IMR-90 (cell line): ENCODE measurements at regions not wholly inside any gene's neighbourhood (a gene's known extent, or its start where the extent isn't known, plus 50 kb on each side); places are given as distances from the start of the nearest gene placed in this dataset.

Source experiments
- ATAC-seq: fragments of 200-7000 bp; cut with Tn5 transposase; 2 replicates; pipeline ENCODE4 v1.9.1; 2020; ENCODE audit warnings: low read depth, mild to moderate bottlenecking, moderate library complexity
- BruUV-seq: library from RNA; stranded (reverse); fragments of 400-500 nt; replicated peaks from 2 replicates; lab custom pipeline; 2021; lab: Mats Ljungman, UMichigan
- CTCF ChIA-PET: fragments of 300-600 bp; formaldehyde crosslinking; extraction: SDS; loops from one replicate; lab custom pipeline; 2021; ENCODE audit warnings: antibody characterized with exemption; lab: Yijun Ruan, JAX
- POLR2A ChIA-PET: fragments of 300-600 bp; sonication (Branson Sonifier 250); formaldehyde crosslinking; loops from one replicate; lab custom pipeline; 2022; ENCODE audit warnings: antibody characterized with exemption; ENCODE audit not compliant: unreplicated experiment; lab: Charles Lee
- DNase-seq: peaks from one replicate; pipeline ENCODE4 v3.0.0; 2013
- H2AFZ ChIP-seq: replicated peaks from 2 replicates; pipeline ENCODE3; 2013; ENCODE audit warnings: low read length, mild to moderate bottlenecking; ENCODE audit not compliant: poor library complexity
- H2AK5ac ChIP-seq: 2 replicates; pipeline ENCODE4 v1.6.1; 2013; ENCODE audit warnings: low read depth, low read length, inconsistent platforms
- H2AK9ac ChIP-seq: replicated peaks from 2 replicates; pipeline ENCODE3; 2013; ENCODE audit warnings: mild to moderate bottlenecking, low read depth, low read length, moderate library complexity; ENCODE audit not compliant: poor library complexity
- H2BK120ac ChIP-seq: 2 replicates; pipeline ENCODE4 v1.6.1; 2013; ENCODE audit warnings: low read depth, low read length, inconsistent platforms
- H2BK15ac ChIP-seq: 3 replicates; pipeline ENCODE4 v1.6.1; 2013; ENCODE audit warnings: low read depth, low read length, inconsistent platforms
- H2BK20ac ChIP-seq: 2 replicates; pipeline ENCODE4 v1.6.1; 2013; ENCODE audit warnings: low read depth, mild to moderate bottlenecking, inconsistent platforms, low read length, moderate library complexity
- H2BK5ac ChIP-seq: 2 replicates; pipeline ENCODE4 v1.6.1; 2013; ENCODE audit warnings: mild to moderate bottlenecking, low read depth, low read length, inconsistent platforms; ENCODE audit not compliant: poor library complexity, severe bottlenecking
- H3K14ac ChIP-seq: replicated peaks from 2 replicates; pipeline ENCODE4 v1.6.1; 2013; ENCODE audit warnings: low read depth, low read length, inconsistent platforms
- H3K18ac ChIP-seq: 2 replicates; pipeline ENCODE4 v1.6.1; 2013; ENCODE audit warnings: low read depth, low read length, control low read depth
- H3K23ac ChIP-seq: 2 replicates; pipeline ENCODE4 v1.6.1; 2013; ENCODE audit warnings: low read depth, low read length, inconsistent platforms
- H3K27ac ChIP-seq: 2 replicates; pipeline ENCODE4 v1.5.1; 2013; ENCODE audit warnings: mild to moderate bottlenecking, control low read depth, low read length; ENCODE audit not compliant: insufficient read depth
- H3K27me3 ChIP-seq: 2 replicates; pipeline ENCODE4 v1.6.1; 2013; ENCODE audit warnings: low read length; ENCODE audit not compliant: control insufficient read depth, insufficient read depth
- H3K36me3 ChIP-seq: 2 replicates; pipeline ENCODE4 v1.6.1; 2013; ENCODE audit warnings: low read length, mixed read lengths; ENCODE audit not compliant: control insufficient read depth, insufficient read depth
- H3K4ac ChIP-seq: 2 replicates; pipeline ENCODE4 v1.6.1; 2013; ENCODE audit warnings: low read depth, low read length, inconsistent platforms
- H3K4me1 ChIP-seq: 2 replicates; pipeline ENCODE4 v1.6.1; 2013; ENCODE audit warnings: low read length, mixed read lengths; ENCODE audit not compliant: control insufficient read depth, insufficient read depth
- H3K4me2 ChIP-seq: 2 replicates; pipeline ENCODE4 v1.6.1; 2013; ENCODE audit warnings: low read depth, mild to moderate bottlenecking, control low read depth, low read length, moderate library complexity
- H3K4me3 ChIP-seq: 2 replicates; pipeline ENCODE4 v1.5.1; 2013; ENCODE audit warnings: low read depth, mild to moderate bottlenecking, control low read depth, low read length, moderate library complexity; ENCODE audit not compliant: insufficient read depth
- H3K56ac ChIP-seq: 2 replicates; pipeline ENCODE4 v1.6.1; 2013; ENCODE audit warnings: low read length, inconsistent platforms; ENCODE audit not compliant: insufficient read depth; ENCODE audit errors: extremely low read depth
- H3K79me1 ChIP-seq, 2 experiments: 2 replicates each; pipeline ENCODE4 v1.6.1; 2013; ENCODE audit warnings: low read length in 2 of 2, inconsistent platforms in 1 of 2, low read depth in 1 of 2
- H3K9ac ChIP-seq: 2 replicates; pipeline ENCODE4 v1.6.1; 2013; ENCODE audit warnings: low read depth, low read length, control low read depth
- H3K9me1 ChIP-seq: 2 replicates; pipeline ENCODE4 v1.6.1; 2013; ENCODE audit warnings: low read length, inconsistent platforms; ENCODE audit not compliant: insufficient read depth
- H3K9me3 ChIP-seq: 2 replicates; pipeline ENCODE4 v1.6.1; 2013; ENCODE audit warnings: low read length; ENCODE audit not compliant: control insufficient read depth, insufficient read depth
- H4K20me1 ChIP-seq: 2 replicates; pipeline ENCODE4 v1.6.1; 2013; ENCODE audit warnings: low read length, inconsistent platforms; ENCODE audit not compliant: insufficient read depth
- H4K5ac ChIP-seq: 2 replicates; pipeline ENCODE4 v1.6.1; 2013; ENCODE audit warnings: mild to moderate bottlenecking, low read depth, low read length, control low read depth
- H4K8ac ChIP-seq, 2 experiments: 2 replicates each; pipeline ENCODE4 v1.6.1; 2013; ENCODE audit warnings: low read depth in 2 of 2, low read length in 2 of 2, control low read depth in 1 of 2, inconsistent platforms in 1 of 2
- H4K91ac ChIP-seq: 2 replicates; pipeline ENCODE4 v1.6.1; 2013; ENCODE audit warnings: low read depth, low read length, inconsistent platforms; ENCODE audit not compliant: insufficient read depth
- BHLHE40 ChIP-seq: fragments of 150-350 bp; IDR thresholded peaks from 2 replicates; pipeline ENCODE4 v1.6.1; 2016; ENCODE audit warnings: mild to moderate bottlenecking, low read depth, low read length
- CEBPB ChIP-seq: IDR thresholded peaks from 2 replicates; pipeline ENCODE4 v1.6.1; 2012; ENCODE audit warnings: low read depth, low read length, improper control_type of control experiment
- CHD1 ChIP-seq: IDR thresholded peaks from 2 replicates; pipeline ENCODE4 v1.6.1; 2012; ENCODE audit warnings: low read depth, low read length, improper control_type of control experiment
- CTCF ChIP-seq: conservative IDR thresholded peaks from 2 replicates; pipeline ENCODE4 v1.5.1; 2012; ENCODE audit warnings: mild to moderate bottlenecking, low read depth, low read length, improper control_type of control experiment
- FOS ChIP-seq: fragments of 150-350 bp; IDR thresholded peaks from 2 replicates; pipeline ENCODE4 v1.6.1; 2016; ENCODE audit warnings: low read depth, low read length
- MAFK ChIP-seq: IDR thresholded peaks from 2 replicates; pipeline ENCODE4 v1.6.1; 2012; ENCODE audit warnings: low read depth, low read length, improper control_type of control experiment
- MAZ ChIP-seq: IDR thresholded peaks from 2 replicates; pipeline ENCODE4 v1.6.1; 2012; ENCODE audit warnings: low read depth, mild to moderate bottlenecking, low read length, improper control_type of control experiment, moderate library complexity, borderline replicate concordance
- MXI1 ChIP-seq: IDR thresholded peaks from 2 replicates; pipeline ENCODE4 v1.6.1; 2012; ENCODE audit warnings: low read depth, mild to moderate bottlenecking, low read length, moderate library complexity, borderline replicate concordance
- NFE2L2 ChIP-seq: fragments of 150-350 bp; IDR thresholded peaks from 2 replicates; pipeline ENCODE4 v1.6.1; 2016; ENCODE audit warnings: low read depth, mild to moderate bottlenecking, low read length
- POLR2A ChIP-seq: IDR thresholded peaks from 2 replicates; pipeline ENCODE4 v1.6.1; 2012; ENCODE audit warnings: mild to moderate bottlenecking, low read depth, low read length
- RAD21 ChIP-seq: IDR thresholded peaks from 2 replicates; pipeline ENCODE4 v1.6.1; 2012; ENCODE audit warnings: low read length, improper control_type of control experiment
- RCOR1 ChIP-seq: IDR thresholded peaks from 2 replicates; pipeline ENCODE4 v1.6.1; 2012; ENCODE audit warnings: mild to moderate bottlenecking, low read length, improper control_type of control experiment; ENCODE audit not compliant: insufficient replicate concordance
- RFX5 ChIP-seq: IDR thresholded peaks from 2 replicates; pipeline ENCODE4 v1.8.0; 2012; ENCODE audit warnings: low read depth, mild to moderate bottlenecking, low read length, moderate library complexity
- SMC3 ChIP-seq: fragments of 150-350 bp; IDR thresholded peaks from 2 replicates; pipeline ENCODE4 v1.6.1; 2016; ENCODE audit warnings: low read depth, mild to moderate bottlenecking, antibody characterized with exemption, low read length, moderate library complexity
- USF2 ChIP-seq: fragments of 150-350 bp; IDR thresholded peaks from 2 replicates; pipeline ENCODE4 v1.6.1; 2017; ENCODE audit warnings: mild to moderate bottlenecking, antibody characterized with exemption, low read length, low read depth
- WGBS, 2 experiments: methylation state at CpG; one replicate each; pipeline versions ENCODE4 v1.1.5 to v1.1.7; 2013; ENCODE audit warnings: missing lambda C conversion rate in 2 of 2; ENCODE audit not compliant: insufficient read length in 1 of 2; ENCODE audit errors: extremely low coverage in 2 of 2; 5-methylcytosine and 5-hydroxymethylcytosine counted together
- dilution Hi-C: fragments of 300-500 bp; cut with HindIII; formaldehyde crosslinking; loops from one replicate; pipeline ENCODE4 v1.14.3; 2018; ENCODE audit warnings: low sequenced_read_pairs; ENCODE audit not compliant: unreplicated experiment
- in situ Hi-C: fragments of 300-500 bp; cut with MboI; formaldehyde crosslinking; loops from 3 replicates; pipeline ENCODE4 v1.14.3; 2019; ENCODE audit warnings: low sequenced_read_pairs, inconsistent platforms, mixed read lengths
- intact Hi-C: fragments of 100-400 bp; cut with micrococcal nuclease; formaldehyde crosslinking; loops from 2 replicates; pipeline ENCODE4 v1.10.0; 2022
- TF ChIP-seq, protein P1 (sequence below): fragments of 150-350 bp; IDR thresholded peaks from 2 replicates; pipeline ENCODE4 v1.6.1; 2016; ENCODE audit warnings: low read depth, mild to moderate bottlenecking, low read length, moderate library complexity, borderline replicate concordance

DNA sequence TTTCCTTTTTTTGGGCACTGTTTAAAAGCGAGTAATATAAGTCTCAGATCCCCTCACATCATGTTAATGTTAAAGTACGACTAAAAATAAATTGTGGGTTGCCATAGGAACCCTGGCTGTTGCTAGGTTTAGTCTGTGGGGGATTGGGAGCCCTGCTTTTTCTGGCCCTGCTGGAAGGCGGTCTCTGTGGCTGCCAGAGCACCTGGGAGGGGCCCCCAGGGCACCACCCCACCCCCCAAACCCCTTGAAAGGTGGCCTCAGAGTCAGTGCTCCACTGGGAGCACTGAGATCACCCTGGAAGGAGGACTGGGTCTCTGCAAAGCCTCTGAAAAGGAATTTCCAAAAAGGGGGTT lies 66.2 kb upstream of the NEURL1B start:
- Histone ChIP-seq H3K4me2 (no peak overlapping the region), H4K8ac (no peak overlapping the region), H3K4ac (no peak overlapping the region), H4K91ac (no peak overlapping the region), H2BK5ac (no peak overlapping the region), H3K9ac (no peak overlapping the region), H3K9me3 (peaks cover 8% of the 10 kb centered on the region; the same call in 1 of the 2 replicates), H3K27ac (no peak overlapping the region), H3K56ac (no peak overlapping the region), H3K9me1 (no peaks in the 10 kb centered on the region; the same call in 1 of the 2 replicates), H2AFZ (no peak overlapping the region), H2BK20ac (no peak overlapping the region), H4K20me1 (no peaks in the 10 kb centered on the region), H3K4me1 (no peaks in the 10 kb centered on the region), H3K36me3 (no peaks in the 10 kb centered on the region), H2AK5ac (no peak overlapping the region), H3K79me1 (no peaks in the 10 kb centered on the region), H4K5ac (no peak overlapping the region), H3K23ac (no peak overlapping the region), H3K14ac (no peak overlapping the region), H3K18ac (no peak overlapping the region), H2BK15ac (no peak overlapping the region), H3K27me3 (peaks cover 80% of the 10 kb centered on the region), H3K4me3 (no peak overlapping the region), H2BK120ac (no peak overlapping the region), H2AK9ac (no peak overlapping the region)
- ChIA-PET POLR2A (no interaction called here), CTCF (no interaction called here)
- ATAC-seq, result no peak
- no peak for TF ChIP-seq SMC3
- TF ChIP-seq FOS, result no peak
- TF ChIP-seq, protein P1, sequence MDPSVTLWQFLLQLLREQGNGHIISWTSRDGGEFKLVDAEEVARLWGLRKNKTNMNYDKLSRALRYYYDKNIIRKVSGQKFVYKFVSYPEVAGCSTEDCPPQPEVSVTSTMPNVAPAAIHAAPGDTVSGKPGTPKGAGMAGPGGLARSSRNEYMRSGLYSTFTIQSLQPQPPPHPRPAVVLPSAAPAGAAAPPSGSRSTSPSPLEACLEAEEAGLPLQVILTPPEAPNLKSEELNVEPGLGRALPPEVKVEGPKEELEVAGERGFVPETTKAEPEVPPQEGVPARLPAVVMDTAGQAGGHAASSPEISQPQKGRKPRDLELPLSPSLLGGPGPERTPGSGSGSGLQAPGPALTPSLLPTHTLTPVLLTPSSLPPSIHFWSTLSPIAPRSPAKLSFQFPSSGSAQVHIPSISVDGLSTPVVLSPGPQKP, result no peak
- TF ChIP-seq MAZ, result no peak
- TF ChIP-seq CTCF, result no peak
- TF ChIP-seq RCOR1, result no peak
- no peak for TF ChIP-seq USF2
- no peak for TF ChIP-seq MAFK
- TF ChIP-seq MXI1, result no peak
- no peak for TF ChIP-seq NFE2L2
- no peak for TF ChIP-seq RFX5
- TF ChIP-seq POLR2A, result no peak
- no peak for TF ChIP-seq BHLHE40
- no peak for TF ChIP-seq CEBPB
- TF ChIP-seq CHD1, result no peak
- TF ChIP-seq RAD21, result no peak
- no CpG with 5 or more reads among the region's 3 CpGs for WGBS, 2 experiments
- dilution Hi-C loops, result no loop called here
- DNase-seq, result no peak
- in situ Hi-C loops, result no loop called here
- intact Hi-C loops, result no loop called here
- BruUV-seq, result no TSS peak
